SH-SY5Y (cell line): ENCODE measurements at regions not wholly inside any gene's neighbourhood (a gene's known extent, or its start where the extent isn't known, plus 50 kb on each side); places are given as distances from the start of the nearest gene placed in this dataset.

ENCODE experiments used
- GATA2 ChIP-seq: IDR thresholded peaks from 2 replicates; pipeline ENCODE4 v1.6.1; 2011; ENCODE audit warnings: mild to moderate bottlenecking, low read depth, low read length
- GATA3 ChIP-seq: IDR thresholded peaks from 2 replicates; pipeline ENCODE4 v1.6.1; 2011; ENCODE audit warnings: low read depth, mild to moderate bottlenecking, low read length, moderate library complexity

DNA sequence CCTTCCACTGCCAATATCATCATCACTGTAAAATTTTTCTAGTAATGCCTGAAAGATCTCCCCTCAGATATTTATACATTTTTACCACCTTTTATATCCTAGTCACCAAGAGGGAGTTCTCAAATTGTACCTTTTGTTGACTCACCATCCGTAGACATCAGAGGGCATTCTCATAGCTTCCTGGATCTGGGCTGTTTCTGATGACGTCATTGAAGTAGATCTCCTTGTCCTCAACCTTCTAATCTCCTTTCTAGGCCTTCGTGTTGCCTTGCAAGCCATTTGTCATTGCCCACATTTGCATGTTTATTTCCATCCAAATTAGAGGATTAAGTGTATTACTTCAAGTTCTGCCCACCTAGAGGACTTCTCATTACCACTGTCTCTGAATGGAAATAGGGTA lies 193.4 kb upstream of the NRXN1 start:
- TF ChIP-seq GATA2 (no peak), GATA3 (no peak)
